ENCODE measurements at regions not wholly inside any gene's neighbourhood (a gene's known extent, or its start where the extent isn't known, plus 50 kb on each side); places are given as distances from the start of the nearest gene placed in this dataset.

GRCh38 chr12:102748704-102749103 lies 168.3 kb downstream of the PAH start:
- TF ChIP-seq, protein P1, sequence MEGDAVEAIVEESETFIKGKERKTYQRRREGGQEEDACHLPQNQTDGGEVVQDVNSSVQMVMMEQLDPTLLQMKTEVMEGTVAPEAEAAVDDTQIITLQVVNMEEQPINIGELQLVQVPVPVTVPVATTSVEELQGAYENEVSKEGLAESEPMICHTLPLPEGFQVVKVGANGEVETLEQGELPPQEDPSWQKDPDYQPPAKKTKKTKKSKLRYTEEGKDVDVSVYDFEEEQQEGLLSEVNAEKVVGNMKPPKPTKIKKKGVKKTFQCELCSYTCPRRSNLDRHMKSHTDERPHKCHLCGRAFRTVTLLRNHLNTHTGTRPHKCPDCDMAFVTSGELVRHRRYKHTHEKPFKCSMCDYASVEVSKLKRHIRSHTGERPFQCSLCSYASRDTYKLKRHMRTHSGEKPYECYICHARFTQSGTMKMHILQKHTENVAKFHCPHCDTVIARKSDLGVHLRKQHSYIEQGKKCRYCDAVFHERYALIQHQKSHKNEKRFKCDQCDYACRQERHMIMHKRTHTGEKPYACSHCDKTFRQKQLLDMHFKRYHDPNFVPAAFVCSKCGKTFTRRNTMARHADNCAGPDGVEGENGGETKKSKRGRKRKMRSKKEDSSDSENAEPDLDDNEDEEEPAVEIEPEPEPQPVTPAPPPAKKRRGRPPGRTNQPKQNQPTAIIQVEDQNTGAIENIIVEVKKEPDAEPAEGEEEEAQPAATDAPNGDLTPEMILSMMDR (IDR thresholded peaks at IDR 0.05; ENCODE audit: extremely low read depth, missing control alignments) = no peak
- no peak for DNase-seq (ENCODE audit: low spot score)

- TF ChIP-seq, protein P1 (IDR thresholded peaks at IDR 0.05; ENCODE audit: extremely low read depth, missing control alignments) = no peak
- no peak for DNase-seq (ENCODE audit: low spot score)
Observed at GRCh38 chr12:102746963-102747362, 170.1 kb downstream of the PAH start.

DNA sequence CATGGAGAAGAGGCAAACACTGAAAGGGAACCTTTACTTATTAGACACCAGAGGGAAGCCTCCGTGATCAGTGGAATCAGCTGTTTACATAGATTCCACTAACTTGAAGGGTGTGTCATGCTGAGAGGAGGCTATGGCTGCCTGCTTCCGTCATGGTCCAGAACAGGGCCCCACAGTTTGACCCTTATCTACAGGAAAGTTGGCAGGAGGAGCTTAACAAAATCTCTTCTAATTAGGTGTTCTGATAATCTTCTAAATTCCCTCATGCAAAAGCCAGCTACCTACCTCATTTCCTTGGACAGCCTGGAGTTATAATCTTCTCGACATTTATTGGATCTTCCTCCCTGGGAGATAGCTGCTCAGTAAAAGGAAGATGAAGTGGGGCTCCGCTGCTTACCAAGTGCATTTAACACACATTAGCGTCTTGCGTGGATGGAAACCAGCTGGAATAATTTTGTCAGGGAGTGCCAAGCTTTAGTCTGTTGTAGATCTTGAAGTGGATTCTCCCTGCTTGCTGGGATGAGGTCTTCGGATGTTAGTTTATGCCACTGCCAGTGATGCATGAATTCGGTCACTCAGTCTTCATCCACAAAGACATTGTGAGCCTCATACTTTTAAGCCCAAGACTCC lies 171.0 kb downstream of the PAH start:
- TF ChIP-seq, protein P1 (IDR thresholded peaks at IDR 0.05; ENCODE audit: extremely low read depth, missing control alignments) = no peak
- no peak for DNase-seq (ENCODE audit: low spot score)

DNA sequence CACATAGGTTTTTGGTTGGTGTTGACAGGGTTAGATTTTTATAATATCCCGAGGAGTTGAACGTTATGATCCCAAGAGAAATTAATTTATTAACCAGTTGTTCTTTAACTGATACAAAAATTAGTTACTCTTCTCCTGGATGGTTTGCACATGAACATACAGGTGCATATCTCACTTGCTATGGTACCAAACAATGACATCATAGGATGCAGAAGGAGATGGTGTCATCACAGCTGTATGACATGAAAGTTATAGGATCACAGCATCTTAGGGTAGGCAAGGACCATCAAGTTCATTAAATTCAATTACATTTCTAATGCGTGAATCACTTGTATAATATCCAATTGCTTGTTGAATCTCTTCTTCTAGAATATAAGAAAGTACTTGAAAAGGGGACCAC lies 175.8 kb downstream of the PAH start:
- TF ChIP-seq, protein P1 (IDR thresholded peaks at IDR 0.05; ENCODE audit: extremely low read depth, missing control alignments) = no peak
- no peak for DNase-seq (ENCODE audit: low spot score)

DNA sequence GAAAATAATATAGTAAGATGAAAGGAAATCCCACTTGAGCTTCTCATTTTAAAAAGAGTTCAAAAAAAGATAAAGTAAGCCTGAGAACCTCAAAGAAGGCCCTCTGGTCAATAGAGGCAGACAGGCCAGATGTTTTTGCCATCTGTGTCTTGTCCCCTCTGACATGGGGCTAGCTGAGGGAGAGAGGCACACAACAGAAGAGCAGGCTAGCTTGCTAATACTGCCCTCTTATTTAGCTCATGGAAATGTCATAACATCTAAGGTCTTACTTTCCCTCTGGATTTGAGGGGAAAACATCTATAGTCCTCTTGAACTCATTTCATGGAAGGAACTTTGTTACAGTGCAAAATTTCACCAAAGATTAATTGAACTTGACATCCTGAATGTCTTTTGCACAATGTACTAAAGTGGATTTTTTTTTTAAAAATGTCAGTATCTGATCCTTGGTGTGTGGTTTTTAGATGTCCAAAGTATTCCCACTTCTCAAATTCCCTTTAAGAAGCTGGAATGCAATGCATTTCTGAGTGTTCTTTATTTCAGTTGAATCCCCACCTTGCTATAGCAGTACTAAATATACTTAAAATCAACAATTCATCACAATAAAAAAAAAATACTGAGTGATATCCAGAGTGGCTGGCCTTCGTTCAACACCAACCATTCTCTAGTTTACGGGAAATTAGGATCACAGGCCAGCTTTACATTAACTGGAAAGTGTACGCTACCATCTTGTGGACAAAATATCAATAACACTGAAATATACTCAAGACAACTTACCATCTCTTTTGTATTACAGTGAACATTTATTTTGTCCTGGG lies 176.7 kb downstream of the PAH start:
- TF ChIP-seq, protein P1 (IDR thresholded peaks at IDR 0.05; ENCODE audit: extremely low read depth, missing control alignments) = peak; percentile 31
- DNase-seq (ENCODE audit: low spot score) = peak; percentile 28

DNA sequence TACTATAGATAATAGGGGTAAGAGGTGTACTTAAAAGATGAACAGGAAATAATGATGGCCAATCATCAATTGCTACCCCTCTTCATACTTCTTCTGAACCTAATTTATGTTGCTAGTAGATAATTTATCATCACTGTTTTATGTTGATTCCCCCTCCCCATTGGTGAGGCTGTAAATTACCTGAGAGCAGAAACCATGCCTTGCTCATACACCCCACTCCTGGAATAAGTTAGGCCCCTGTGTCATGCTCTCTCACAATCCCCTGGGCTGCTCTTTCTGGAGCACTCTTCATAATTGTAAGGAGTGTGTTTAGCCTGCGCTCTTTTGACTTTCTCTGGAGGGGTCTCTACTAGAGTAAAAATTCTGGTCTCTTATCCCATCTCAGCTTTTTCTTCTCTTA lies 180.7 kb downstream of the PAH start:
- TF ChIP-seq, protein P1 (IDR thresholded peaks at IDR 0.05; ENCODE audit: extremely low read depth, missing control alignments) = no peak
- DNase-seq (ENCODE audit: low spot score) = no peak

GRCh38 chr12:102735104-102735503 lies 181.9 kb downstream of the PAH start:
- peak; percentile 53 for DNase-seq (ENCODE audit: low spot score)
- TF ChIP-seq, protein P1 (IDR thresholded peaks at IDR 0.05; ENCODE audit: extremely low read depth, missing control alignments) = no peak
